HepG2 (cell line): ENCODE measurements at regions not wholly inside any gene's neighbourhood (a gene's known extent, or its start where the extent isn't known, plus 50 kb on each side); places are given as distances from the start of the nearest gene placed in this dataset.
"Not testable (repeated sequence)": the region's sequence is repeated elsewhere in the genome, so short reads cannot be mapped to it uniquely, and the experiment has no call there.

Experiments used
- CBX2 ChIP-seq, 2 experiments: fragments of 200-600 bp in 1 of 2; sonication (generic); formaldehyde crosslinking in 1 of 2; IDR thresholded peaks; 2 replicates each; pipeline versions ENCODE4 v1.7.0 to v1.8.1; 2018 to 2022; ENCODE audit warnings: low read depth in 2 of 2, low read length in 1 of 2, mild to moderate bottlenecking in 1 of 2, missing genetic modification reagents in 1 of 2
- FOXO4 ChIP-seq: sonication (generic); formaldehyde crosslinking; conservative IDR thresholded peaks from 2 replicates; pipeline ENCODE4 v1.8.1; 2023; ENCODE audit warnings: missing genetic modification reagents
- SMC3 ChIP-seq: IDR thresholded peaks from 2 replicates; pipeline ENCODE4 v1.6.1; 2011; ENCODE audit warnings: low read length, improper control_type of control experiment

- TF ChIP-seq FOXO4; SMC3; CBX2 (IDR thresholded peaks at IDR 0.05; ENCODE audit: low read depth, low read length); CBX2 (CRISPR knock-in tag; IDR thresholded peaks at IDR 0.05; ENCODE audit: low read depth): not testable (repeated sequence)
Measured at GRCh38 chr4:9715271-9715670, 66.2 kb upstream of the DRD5 start.
